HL-60 (cell line): ENCODE measurements at regions not wholly inside any gene's neighbourhood (a gene's known extent, or its start where the extent isn't known, plus 50 kb on each side); places are given as distances from the start of the nearest gene placed in this dataset.

Experiments used
- CTCF ChIP-seq: IDR thresholded peaks from one replicate; pipeline ENCODE4 v1.5.1; 2011; ENCODE audit warnings: low read length, control low read depth, inconsistent platforms; ENCODE audit not compliant: insufficient read depth
- GABPA ChIP-seq: IDR thresholded peaks from 2 replicates; pipeline ENCODE4 v1.6.1; 2012; ENCODE audit warnings: low read depth
- POLR2AphosphoS5 ChIP-seq: IDR thresholded peaks from 2 replicates; pipeline ENCODE4 v1.6.1; 2012; ENCODE audit warnings: low read depth
- REST ChIP-seq: IDR thresholded peaks from 2 replicates; pipeline ENCODE4 v1.6.1; 2012; ENCODE audit warnings: low read depth; ENCODE audit not compliant: insufficient replicate concordance
- SPI1 ChIP-seq: IDR thresholded peaks from 2 replicates; pipeline ENCODE4 v1.6.1; 2012; ENCODE audit warnings: low read depth, mild to moderate bottlenecking, borderline replicate concordance

DNA sequence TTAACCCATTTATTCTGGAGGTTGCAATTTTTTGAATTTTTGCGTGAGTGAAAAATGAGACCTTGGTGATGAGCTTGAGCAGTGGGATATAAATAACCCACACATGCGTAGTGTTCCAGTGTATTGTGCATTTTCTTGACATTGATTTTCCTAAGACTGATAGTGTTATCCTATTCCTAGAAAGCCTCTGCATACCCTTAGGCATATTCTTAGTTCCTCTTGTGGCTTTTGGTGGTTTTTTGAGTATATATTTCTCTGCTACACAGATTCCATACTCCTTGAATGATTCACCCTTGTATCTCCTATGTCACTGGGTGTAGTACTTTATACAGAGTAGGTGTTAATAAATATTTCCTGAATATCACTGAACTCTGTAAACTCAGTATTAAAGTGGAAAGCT lies 363.4 kb upstream of the PDE3A start:
- no peak for TF ChIP-seq CTCF
- no peak for TF ChIP-seq GABPA
- TF ChIP-seq POLR2AphosphoS5: no peak
- TF ChIP-seq REST: no peak
- TF ChIP-seq SPI1: no peak
